ENCODE measurements at regions not wholly inside any gene's neighbourhood (a gene's known extent, or its start where the extent isn't known, plus 50 kb on each side); places are given as distances from the start of the nearest gene placed in this dataset.

DNA sequence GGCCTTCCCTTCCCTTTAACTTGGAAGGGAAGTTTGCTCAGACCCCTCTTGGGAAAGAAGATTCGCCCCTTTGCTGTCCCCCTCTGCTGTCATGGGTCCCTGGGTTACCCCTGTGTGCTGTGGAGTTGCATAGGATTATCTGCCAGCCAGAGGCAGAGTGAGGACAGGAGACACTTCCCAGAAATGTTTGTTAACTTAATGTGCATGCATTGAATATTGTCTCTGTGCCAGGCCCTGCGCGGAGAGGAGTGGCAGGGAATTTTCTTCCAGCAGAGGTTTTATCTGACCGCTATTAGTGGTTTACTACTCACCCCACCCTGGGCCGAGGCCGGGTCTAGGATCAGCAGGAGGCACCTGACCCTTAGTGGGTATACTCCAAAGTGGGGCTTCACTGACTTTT is 894.8 kb downstream of the TBC1D22A start (continued):
- TF ChIP-seq AKNA (CRISPR knock-in tag; IDR thresholded peaks at IDR 0.05; ENCODE audit: borderline replicate concordance), result no peak

GRCh38 chr22:47656806-47657205 is 894.4 kb downstream of the TBC1D22A start:
- Histone ChIP-seq H3K9me3 (ENCODE audit: low read length) (peaks cover 52% of the 10 kb centered on the region), H2AFZ (ENCODE audit: low read length) (no peak overlapping the region), H3K27me3 (ENCODE audit: control insufficient read depth in 1 of 2, insufficient read depth in 2 of 2, low read length in 2 of 2) (no peaks in the 10 kb centered on the region), H3K36me3 (replicated peaks in 1 of 2; ENCODE audit: control insufficient read depth in 1 of 2, insufficient read depth in 2 of 2, low read length in 2 of 2) (no peaks in the 10 kb centered on the region), H4K20me1 (ENCODE audit: insufficient read depth, low read length) (no peaks in the 10 kb centered on the region), H3K4me1 (ENCODE audit: insufficient read depth, low read length) (no peaks in the 10 kb centered on the region), H3K4me2 (ENCODE audit: low read depth, low read length) (no peak overlapping the region), H3K27ac (ENCODE audit: extremely low read length, insufficient read depth, low read length) (no peak overlapping the region), H3K79me2 (ENCODE audit: insufficient read depth, low read length) (no peaks in the 10 kb centered on the region), H3K9ac (ENCODE audit: insufficient read depth, low read depth, low read length) (no peak overlapping the region), H3K4me3 (replicated peaks in 1 of 3; ENCODE audit: insufficient read depth in 1 of 3, low read depth in 2 of 3, low read length in 3 of 3) (no peak overlapping the region)
- TF ChIP-seq, protein P1, sequence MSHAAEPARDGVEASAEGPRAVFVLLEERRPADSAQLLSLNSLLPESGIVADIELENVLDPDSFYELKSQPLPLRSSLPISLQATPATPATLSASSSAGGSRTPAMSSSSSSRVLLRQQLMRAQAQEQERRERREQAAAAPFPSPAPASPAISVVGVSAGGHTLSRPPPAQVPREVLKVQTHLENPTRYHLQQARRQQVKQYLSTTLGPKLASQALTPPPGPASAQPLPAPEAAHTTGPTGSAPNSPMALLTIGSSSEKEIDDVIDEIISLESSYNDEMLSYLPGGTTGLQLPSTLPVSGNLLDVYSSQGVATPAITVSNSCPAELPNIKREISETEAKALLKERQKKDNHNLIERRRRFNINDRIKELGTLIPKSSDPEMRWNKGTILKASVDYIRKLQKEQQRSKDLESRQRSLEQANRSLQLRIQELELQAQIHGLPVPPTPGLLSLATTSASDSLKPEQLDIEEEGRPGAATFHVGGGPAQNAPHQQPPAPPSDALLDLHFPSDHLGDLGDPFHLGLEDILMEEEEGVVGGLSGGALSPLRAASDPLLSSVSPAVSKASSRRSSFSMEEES (CRISPR knock-in tag; IDR thresholded peaks at IDR 0.05), result no peak
- TF ChIP-seq ZNF746 (CRISPR knock-in tag; IDR thresholded peaks at IDR 0.05) (no peak), ZNF720 (CRISPR knock-in tag; IDR thresholded peaks at IDR 0.05) (no peak), IRF2 (CRISPR knock-in tag; IDR thresholded peaks at IDR 0.05) (no peak), FOXA1 (IDR thresholded peaks at IDR 0.05) (no peak), FOXA1 (CRISPR knock-in tag; IDR thresholded peaks at IDR 0.05) (no peak), ZSCAN29 (CRISPR knock-in tag; conservative IDR thresholded peaks at IDR 0.05) (no peak)
- TF ChIP-seq, protein P2, sequence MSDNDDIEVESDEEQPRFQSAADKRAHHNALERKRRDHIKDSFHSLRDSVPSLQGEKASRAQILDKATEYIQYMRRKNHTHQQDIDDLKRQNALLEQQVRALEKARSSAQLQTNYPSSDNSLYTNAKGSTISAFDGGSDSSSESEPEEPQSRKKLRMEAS (IDR thresholded peaks at IDR 0.05), result no peak
- in situ Hi-C loops (cut with HindIII; ENCODE audit: extremely low pct_ligation_motif_present, low pct_unique_long_range_greater_than_20kb) (no loop called here), intact Hi-C loops (cut with micrococcal nuclease; ENCODE audit: unreplicated experiment) (no loop called here)
- no TSS peak for BruUV-seq (replicated peaks)
- ChIA-PET CTCF (ENCODE audit: low intra/inter-chr PET ratio, low total read pairs) (no interaction called here), POLR2A (no interaction called here)
- no peak for DNase-seq (ENCODE audit: low spot score)
- ATAC-seq, result no peak
- no peak for FAIRE-seq
- 6% methylated on average over 6 of the region's 8 CpGs for WGBS (ENCODE audit: low lambda C conversion rate)

All from HepG2 (cell line).